ENCODE measurements at regions not wholly inside any gene's neighbourhood (a gene's known extent, or its start where the extent isn't known, plus 50 kb on each side); places are given as distances from the start of the nearest gene placed in this dataset.

DNA sequence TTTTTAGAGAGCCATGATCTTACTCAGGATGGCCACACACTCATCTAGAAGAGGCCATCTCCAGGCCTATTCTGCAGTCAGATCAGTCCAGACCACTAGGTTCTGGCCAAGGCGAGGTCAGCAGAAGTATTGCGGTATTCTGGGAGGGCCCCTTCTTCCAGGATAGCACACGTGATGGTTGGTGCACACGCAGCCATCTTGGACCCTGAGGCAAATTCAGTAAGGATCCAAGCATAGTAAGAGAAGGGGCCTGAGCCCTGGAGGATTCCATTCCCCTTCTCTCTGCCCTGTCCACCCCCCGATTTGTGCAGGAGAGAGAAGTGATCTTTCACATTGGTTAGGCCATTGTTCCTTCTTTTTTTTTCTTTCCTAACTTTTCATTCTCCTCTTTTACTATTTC, 957.9 kb downstream of the BRD1 start:
- TF ChIP-seq CTCF (IDR thresholded peaks at IDR 0.05) (no peak), EZH2 (IDR thresholded peaks at IDR 0.05; ENCODE audit: borderline replicate concordance, insufficient read depth, low read depth, low read length, poor library complexity, severe bottlenecking) (no peak)
